H1 (cell line): ENCODE measurements at regions not wholly inside any gene's neighbourhood (a gene's known extent, or its start where the extent isn't known, plus 50 kb on each side); places are given as distances from the start of the nearest gene placed in this dataset.

Experiments
- ASH2L ChIP-seq: fragments of 200-600, 300-600 bp; sonication (generic); IDR thresholded peaks from one replicate; pipeline ENCODE4 v1.7.1; 2017; ENCODE audit warnings: low read length
- CBX5 ChIP-seq: fragments of 300-800, 300-1000 bp; sonication (generic); IDR thresholded peaks from 2 replicates; pipeline ENCODE4 v1.7.1; 2016; ENCODE audit warnings: antibody characterized with exemption, low read length, low read depth
- EGR1 ChIP-seq: IDR thresholded peaks from 2 replicates; pipeline ENCODE4 v1.6.1; 2011; ENCODE audit warnings: low read depth, low read length, borderline replicate concordance
- EP300 ChIP-seq, 2 experiments: IDR thresholded peaks; 1 replicate in 1 of 2; 2 replicates in 1 of 2; pipeline ENCODE4 v1.6.1; 2011 to 2012; ENCODE audit warnings: low read depth in 2 of 2, low read length in 2 of 2, mild to moderate bottlenecking in 2 of 2, borderline replicate concordance in 1 of 2, inconsistent platforms in 1 of 2, moderate library complexity in 1 of 2
- EZH2 ChIP-seq: fragments of 200-600 bp; sonication (generic); IDR thresholded peaks from 2 replicates; pipeline ENCODE4 v1.7.1; 2012; ENCODE audit warnings: low read depth, mild to moderate bottlenecking, moderate library complexity, low read length, inconsistent platforms; ENCODE audit not compliant: severe bottlenecking
- FOSL1 ChIP-seq: IDR thresholded peaks from 2 replicates; pipeline ENCODE4 v1.6.1; 2011; ENCODE audit warnings: mild to moderate bottlenecking, low read depth, low read length, moderate library complexity; ENCODE audit not compliant: insufficient read depth
- JUND ChIP-seq: IDR thresholded peaks from 2 replicates; pipeline ENCODE4 v1.6.1; 2011; ENCODE audit warnings: mild to moderate bottlenecking, improper control_type of control experiment, low read length
- POLR2A ChIP-seq, 2 experiments: IDR thresholded peaks; 1 replicate in 1 of 2; 2 replicates in 1 of 2; pipeline ENCODE4 v1.6.1; 2011; ENCODE audit warnings: low read depth in 2 of 2, low read length in 2 of 2, mild to moderate bottlenecking in 2 of 2; ENCODE audit errors: control extremely low read depth in 1 of 2
- POU5F1 ChIP-seq: IDR thresholded peaks from 2 replicates; pipeline ENCODE4 v1.6.1; 2011; ENCODE audit warnings: low read depth, mild to moderate bottlenecking, low read length, moderate library complexity
- RXRA ChIP-seq: IDR thresholded peaks from 2 replicates; pipeline ENCODE4 v1.6.1; 2011; ENCODE audit warnings: low read depth, mild to moderate bottlenecking, low read length, moderate library complexity; ENCODE audit not compliant: insufficient read depth
- SRF ChIP-seq: IDR thresholded peaks from 2 replicates; pipeline ENCODE4 v1.6.1; 2011; ENCODE audit warnings: mild to moderate bottlenecking, low read depth, low read length, moderate library complexity
- ZNF274 ChIP-seq: IDR thresholded peaks from 2 replicates; pipeline ENCODE4 v1.7.0; 2012; ENCODE audit warnings: low read length, borderline replicate concordance; ENCODE audit errors: extremely low read depth
- TF ChIP-seq, protein P1 (sequence below), 3 experiments: IDR thresholded peaks; 1 replicate in 2 of 3; 2 replicates in 1 of 3; pipeline versions ENCODE4 v1.5.1 to v1.6.1; 2011; ENCODE audit warnings: low read length in 3 of 3, mild to moderate bottlenecking in 3 of 3, inconsistent platforms in 2 of 3, low read depth in 1 of 3, moderate library complexity in 1 of 3; ENCODE audit not compliant: insufficient read depth in 1 of 3; ENCODE audit errors: control extremely low read depth in 1 of 3
- TF ChIP-seq, protein P2 (sequence below): IDR thresholded peaks from 2 replicates; pipeline ENCODE4 v1.6.1; 2012; ENCODE audit warnings: inconsistent platforms

DNA sequence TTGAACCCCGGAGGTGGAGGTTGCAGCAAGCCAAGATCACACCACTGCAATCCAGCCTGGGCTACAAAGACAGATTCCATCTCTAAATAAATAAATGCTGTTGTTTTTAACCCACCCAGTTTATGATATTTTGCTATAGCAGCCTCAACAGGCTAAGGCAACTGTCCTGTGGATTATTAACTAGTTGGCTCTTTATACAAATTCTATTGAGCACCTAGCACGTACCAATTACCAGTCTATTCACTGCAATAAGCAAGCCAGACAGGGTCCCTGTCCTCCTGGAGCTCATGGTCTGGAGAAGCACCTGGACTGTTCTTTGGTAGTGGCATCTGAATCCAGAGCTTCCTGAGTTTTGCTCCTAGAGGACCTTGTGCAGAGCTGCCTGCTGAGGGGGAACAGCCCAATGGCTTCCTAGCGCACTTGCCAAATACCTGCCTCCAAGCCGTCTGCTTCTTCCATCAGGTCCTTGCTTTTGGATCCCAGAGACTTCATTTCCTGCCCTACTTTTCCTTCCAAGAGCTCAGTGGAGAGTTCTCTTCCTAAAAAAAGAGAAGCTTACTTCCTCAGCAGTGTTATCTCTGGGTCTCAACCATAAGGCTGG lies 49.9 kb upstream of the MICAL2 start:
- no peak for TF ChIP-seq EGR1
- TF ChIP-seq, protein P1, sequence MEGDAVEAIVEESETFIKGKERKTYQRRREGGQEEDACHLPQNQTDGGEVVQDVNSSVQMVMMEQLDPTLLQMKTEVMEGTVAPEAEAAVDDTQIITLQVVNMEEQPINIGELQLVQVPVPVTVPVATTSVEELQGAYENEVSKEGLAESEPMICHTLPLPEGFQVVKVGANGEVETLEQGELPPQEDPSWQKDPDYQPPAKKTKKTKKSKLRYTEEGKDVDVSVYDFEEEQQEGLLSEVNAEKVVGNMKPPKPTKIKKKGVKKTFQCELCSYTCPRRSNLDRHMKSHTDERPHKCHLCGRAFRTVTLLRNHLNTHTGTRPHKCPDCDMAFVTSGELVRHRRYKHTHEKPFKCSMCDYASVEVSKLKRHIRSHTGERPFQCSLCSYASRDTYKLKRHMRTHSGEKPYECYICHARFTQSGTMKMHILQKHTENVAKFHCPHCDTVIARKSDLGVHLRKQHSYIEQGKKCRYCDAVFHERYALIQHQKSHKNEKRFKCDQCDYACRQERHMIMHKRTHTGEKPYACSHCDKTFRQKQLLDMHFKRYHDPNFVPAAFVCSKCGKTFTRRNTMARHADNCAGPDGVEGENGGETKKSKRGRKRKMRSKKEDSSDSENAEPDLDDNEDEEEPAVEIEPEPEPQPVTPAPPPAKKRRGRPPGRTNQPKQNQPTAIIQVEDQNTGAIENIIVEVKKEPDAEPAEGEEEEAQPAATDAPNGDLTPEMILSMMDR (IDR thresholded peaks at IDR 0.05; ENCODE audit: control extremely low read depth in 1 of 3, insufficient read depth in 1 of 3, low read depth in 1 of 3, low read length in 3 of 3) = no peak
- TF ChIP-seq RXRA = no peak
- TF ChIP-seq JUND = no peak
- TF ChIP-seq FOSL1 = no peak
- TF ChIP-seq EP300 (IDR thresholded peaks at IDR 0.05; ENCODE audit: borderline replicate concordance in 1 of 2, low read depth in 2 of 2, low read length in 2 of 2) = no peak
- no peak for TF ChIP-seq SRF
- TF ChIP-seq POLR2A (IDR thresholded peaks at IDR 0.05; ENCODE audit: control extremely low read depth in 1 of 2, low read depth in 2 of 2, low read length in 2 of 2) = no peak
- TF ChIP-seq POU5F1 = no peak
- TF ChIP-seq, protein P2, sequence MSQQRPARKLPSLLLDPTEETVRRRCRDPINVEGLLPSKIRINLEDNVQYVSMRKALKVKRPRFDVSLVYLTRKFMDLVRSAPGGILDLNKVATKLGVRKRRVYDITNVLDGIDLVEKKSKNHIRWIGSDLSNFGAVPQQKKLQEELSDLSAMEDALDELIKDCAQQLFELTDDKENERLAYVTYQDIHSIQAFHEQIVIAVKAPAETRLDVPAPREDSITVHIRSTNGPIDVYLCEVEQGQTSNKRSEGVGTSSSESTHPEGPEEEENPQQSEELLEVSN = no peak
- TF ChIP-seq ZNF274 = no peak
- TF ChIP-seq CBX5 = no peak
- no peak for TF ChIP-seq EZH2
- no peak for TF ChIP-seq ASH2L
